ENCODE measurements at regions not wholly inside any gene's neighbourhood (a gene's known extent, or its start where the extent isn't known, plus 50 kb on each side); places are given as distances from the start of the nearest gene placed in this dataset.

DNA sequence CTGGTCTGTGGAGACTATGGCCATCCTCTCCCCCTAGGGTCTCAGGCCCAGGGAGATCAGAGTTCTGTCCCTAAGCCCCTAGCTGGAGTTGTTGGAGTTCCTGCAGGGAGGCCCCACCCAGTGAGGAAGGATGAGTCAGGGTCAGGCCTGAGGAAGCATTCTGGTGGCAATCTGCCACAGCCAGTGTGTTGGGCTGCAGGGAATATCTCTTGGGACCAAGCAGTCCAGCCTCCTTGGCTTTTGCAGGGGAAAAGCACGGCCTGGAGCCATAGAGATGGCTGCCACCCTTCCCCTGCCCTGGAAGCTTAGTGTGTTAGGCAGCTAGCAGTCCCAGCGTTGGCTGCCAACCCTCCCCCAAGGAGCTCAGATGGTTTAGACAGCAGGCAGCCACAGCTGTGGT lies 202.4 kb downstream of the RTL9 start:
- TF ChIP-seq POLR2A (IDR thresholded peaks at IDR 0.05; ENCODE audit: insufficient read depth in 1 of 2, low read depth in 2 of 2, low read length in 2 of 2) = no peak
- no peak for TF ChIP-seq FOXO1 (CRISPR knock-in tag; IDR thresholded peaks at IDR 0.05)
- TF ChIP-seq ZNF780A (CRISPR knock-in tag; IDR thresholded peaks at IDR 0.05) = no peak
- no peak for TF ChIP-seq FLYWCH1 (CRISPR knock-in tag; IDR thresholded peaks at IDR 0.05)
- TF ChIP-seq TFDP1 (CRISPR knock-in tag; IDR thresholded peaks at IDR 0.05; ENCODE audit: borderline replicate concordance) = no peak
- no peak for TF ChIP-seq NR2C2 (CRISPR knock-in tag; IDR thresholded peaks at IDR 0.05; ENCODE audit: borderline replicate concordance)
- TF ChIP-seq RNF2 (conservative IDR thresholded peaks at IDR 0.05; ENCODE audit: low read depth) = no peak
- TF ChIP-seq ZNF3 (CRISPR knock-in tag; IDR thresholded peaks at IDR 0.05) = no peak
- TF ChIP-seq MIER3 (CRISPR knock-in tag; IDR thresholded peaks at IDR 0.05; ENCODE audit: borderline replicate concordance) = no peak
- no peak for TF ChIP-seq ARNT (IDR thresholded peaks at IDR 0.05)

Measured in HepG2 (cell line).